Kidney (tissue), 13 donors: ENCODE measurements at regions not wholly inside any gene's neighbourhood (a gene's known extent, or its start where the extent isn't known, plus 50 kb on each side); places are given as distances from the start of the nearest gene placed in this dataset.
"Not testable (repeated sequence)": the region's sequence is repeated elsewhere in the genome, so short reads cannot be mapped to it uniquely, and the experiment has no call there.

Source experiments
- DNase-seq, 5 donors: peaks; one replicate each; pipeline ENCODE4 v3.0.0-alpha.2; 2013 to 2020
- FAIRE-seq: peaks from 2 replicates; lab custom pipeline; 2012; peaks lifted over from hg19 to GRCh38; lab: Jason Lieb, UNC
- H3K27ac ChIP-seq, 2 donors: one replicate each; pipeline ENCODE4 v1.7.0; 2013; ENCODE audit warnings: low read depth in 2 of 2, low read length in 2 of 2, inconsistent platforms in 1 of 2
- H3K27me3 ChIP-seq: one replicate; pipeline ENCODE4 v1.7.1; 2013; ENCODE audit warnings: low read length, inconsistent platforms; ENCODE audit not compliant: control insufficient read depth, insufficient read depth
- H3K36me3 ChIP-seq, 3 donors: one replicate each; pipeline versions ENCODE4 v1.7.0 to v1.7.1; 2013; ENCODE audit warnings: low read length in 3 of 3, control low read depth in 1 of 3, inconsistent platforms in 1 of 3; ENCODE audit not compliant: insufficient read depth in 3 of 3, control insufficient read depth in 2 of 3
- H3K4me1 ChIP-seq, 3 donors: one replicate each; pipeline versions ENCODE4 v1.7.0 to v1.7.1; 2013; ENCODE audit warnings: low read length in 3 of 3, inconsistent platforms in 1 of 3, low read depth in 1 of 3; ENCODE audit not compliant: control insufficient read depth in 2 of 3, insufficient read depth in 2 of 3
- H3K4me3 ChIP-seq, 3 donors: one replicate each; pipeline versions ENCODE4 v1.7.0 to v1.8.1; 2013; ENCODE audit warnings: low read length in 3 of 3, control low read depth in 1 of 3, inconsistent platforms in 1 of 3
- H3K9ac ChIP-seq, 3 donors: one replicate each; pipeline versions ENCODE4 v1.7.0 to v1.7.1; 2013; ENCODE audit warnings: low read length in 3 of 3, control low read depth in 1 of 3, inconsistent platforms in 1 of 3
- H3K9me3 ChIP-seq, 3 donors: one replicate each; pipeline versions ENCODE4 v1.7.0 to v1.7.1; 2013; ENCODE audit warnings: low read length in 3 of 3, control low read depth in 1 of 3, inconsistent platforms in 1 of 3; ENCODE audit not compliant: control insufficient read depth in 2 of 3, insufficient read depth in 1 of 3
- intact Hi-C: fragments of 100-400 bp; cut with DNase I; formaldehyde crosslinking; loops from one replicate; pipeline ENCODE4 v1.11.1; 2022
- TF ChIP-seq, protein P1 (sequence below): IDR thresholded peaks from 3 replicates; pipeline ENCODE4 v1.5.1; 2012; ENCODE audit warnings: mild to moderate bottlenecking, moderate library complexity, borderline replicate concordance; ENCODE audit not compliant: insufficient read depth; ENCODE audit errors: extremely low read depth
- donor health status: control.
- donor health status: control.
- donor health status: control.
- donor health status: control.
- donor health status: control.
- donor health status: DM: yes; HTN: yes; CAD: no.
- donor health status: Normal renal cell carcinoma (clear cell type).

DNA sequence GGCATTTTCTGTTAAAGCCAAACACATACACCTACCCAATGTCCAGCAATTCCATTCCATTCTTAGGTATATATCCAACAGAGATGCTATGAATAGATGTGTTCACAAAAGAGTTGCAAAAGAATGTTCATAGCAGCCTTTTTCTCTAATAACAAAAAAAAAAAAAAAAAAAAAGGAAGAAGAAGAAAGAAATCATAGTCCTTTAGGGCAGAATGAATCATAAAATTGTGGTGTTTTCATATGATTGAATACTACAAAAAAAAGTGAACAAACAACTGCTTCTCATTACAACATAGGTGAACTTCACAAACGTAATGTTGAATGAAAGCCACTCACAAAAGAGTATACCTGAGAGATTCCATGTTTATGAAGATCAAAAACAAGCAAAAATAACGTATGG lies 66.8 kb upstream of the GRK3 start:
- no peak overlapping the region for H3K4me3 ChIP-seq
- intact Hi-C loops, result no loop called here
- no peaks in the 10 kb centered on the region for H3K9me3 ChIP-seq
- TF ChIP-seq, protein P1, sequence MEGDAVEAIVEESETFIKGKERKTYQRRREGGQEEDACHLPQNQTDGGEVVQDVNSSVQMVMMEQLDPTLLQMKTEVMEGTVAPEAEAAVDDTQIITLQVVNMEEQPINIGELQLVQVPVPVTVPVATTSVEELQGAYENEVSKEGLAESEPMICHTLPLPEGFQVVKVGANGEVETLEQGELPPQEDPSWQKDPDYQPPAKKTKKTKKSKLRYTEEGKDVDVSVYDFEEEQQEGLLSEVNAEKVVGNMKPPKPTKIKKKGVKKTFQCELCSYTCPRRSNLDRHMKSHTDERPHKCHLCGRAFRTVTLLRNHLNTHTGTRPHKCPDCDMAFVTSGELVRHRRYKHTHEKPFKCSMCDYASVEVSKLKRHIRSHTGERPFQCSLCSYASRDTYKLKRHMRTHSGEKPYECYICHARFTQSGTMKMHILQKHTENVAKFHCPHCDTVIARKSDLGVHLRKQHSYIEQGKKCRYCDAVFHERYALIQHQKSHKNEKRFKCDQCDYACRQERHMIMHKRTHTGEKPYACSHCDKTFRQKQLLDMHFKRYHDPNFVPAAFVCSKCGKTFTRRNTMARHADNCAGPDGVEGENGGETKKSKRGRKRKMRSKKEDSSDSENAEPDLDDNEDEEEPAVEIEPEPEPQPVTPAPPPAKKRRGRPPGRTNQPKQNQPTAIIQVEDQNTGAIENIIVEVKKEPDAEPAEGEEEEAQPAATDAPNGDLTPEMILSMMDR, result no peak
- FAIRE-seq (no peak), DNase-seq (no peak)
- H3K36me3 ChIP-seq, result no peaks in the 10 kb centered on the region
- H3K27me3 ChIP-seq, result no peaks in the 10 kb centered on the region
- H3K9ac ChIP-seq, result no peak overlapping the region
- peaks cover 0 to 5% (median 0%) of the 10 kb centered on the region in 3 donors for H3K4me1 ChIP-seq
- no peak overlapping the region for H3K27ac ChIP-seq

GRCh38 chr22:25500671-25501070 lies 63.8 kb upstream of the GRK3 start:
- H3K4me1 ChIP-seq, H3K27ac ChIP-seq, DNase-seq, H3K4me3 ChIP-seq, H3K36me3 ChIP-seq, H3K9me3 ChIP-seq, H3K27me3 ChIP-seq, intact Hi-C loops, H3K9ac ChIP-seq, FAIRE-seq: not testable (repeated sequence)

GRCh38 chr22:25504017-25504416 lies 60.5 kb upstream of the GRK3 start:
- DNase-seq, H3K4me1 ChIP-seq, H3K4me3 ChIP-seq, H3K9me3 ChIP-seq, H3K36me3 ChIP-seq, intact Hi-C loops, FAIRE-seq, H3K9ac ChIP-seq, H3K27ac ChIP-seq, H3K27me3 ChIP-seq: not testable (repeated sequence)

GRCh38 chr22:25508161-25508560 lies 56.3 kb upstream of the GRK3 start:
- DNase-seq (no peak), FAIRE-seq (no peak)
- TF ChIP-seq, protein P1, result no peak
- Histone ChIP-seq H3K9ac (no peak overlapping the region), H3K27ac (no peak overlapping the region), H3K4me1 (no peaks in the 10 kb centered on the region), H3K36me3 (peaks cover 0 to 4% (median 4%) of the 10 kb centered on the region in 3 donors), H3K27me3 (no peaks in the 10 kb centered on the region), H3K4me3 (no peak overlapping the region), H3K9me3 (no peaks in the 10 kb centered on the region)
- intact Hi-C loops, result no loop called here
